Activated effector memory CD4-positive, alpha-beta T cell treated with anti-CD3 and anti-CD28 coated beads, Interleukin-2, amount 50 U/mL, for 16 hours (primary cell): ENCODE measurements at regions not wholly inside any gene's neighbourhood (a gene's known extent, or its start where the extent isn't known, plus 50 kb on each side); places are given as distances from the start of the nearest gene placed in this dataset.

Experiments
- DNase-seq: peaks from one replicate; pipeline ENCODE4 v3.0.0-alpha.2; 2020

GRCh38 chr3:5304789-5305683 lies 117.5 kb downstream of the EDEM1 start:
- no peak for DNase-seq

- no peak for DNase-seq
These were observed 118.1 kb downstream of the EDEM1 start for GRCh38 chr3:5305684-5305989.

DNA sequence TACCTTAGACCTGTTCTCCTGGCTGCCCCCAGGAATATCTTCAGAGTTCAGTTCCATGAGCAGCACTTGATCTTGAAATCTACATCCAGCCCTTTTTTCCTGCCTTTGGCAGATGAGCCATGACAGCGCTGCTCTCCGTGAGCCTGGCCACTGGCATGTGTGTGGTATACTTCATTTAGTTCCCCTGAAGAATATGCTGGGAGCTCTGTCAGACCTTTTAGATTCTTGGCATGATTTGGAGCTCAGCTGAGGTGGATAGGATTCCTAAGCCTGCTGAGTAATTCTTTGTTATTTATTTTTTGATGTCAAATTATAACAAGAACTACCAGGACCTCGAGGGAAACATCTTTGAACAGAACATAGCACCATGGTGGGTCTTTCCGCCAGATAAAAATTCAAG lies 121.7 kb downstream of the EDEM1 start:
- DNase-seq = no peak

DNA sequence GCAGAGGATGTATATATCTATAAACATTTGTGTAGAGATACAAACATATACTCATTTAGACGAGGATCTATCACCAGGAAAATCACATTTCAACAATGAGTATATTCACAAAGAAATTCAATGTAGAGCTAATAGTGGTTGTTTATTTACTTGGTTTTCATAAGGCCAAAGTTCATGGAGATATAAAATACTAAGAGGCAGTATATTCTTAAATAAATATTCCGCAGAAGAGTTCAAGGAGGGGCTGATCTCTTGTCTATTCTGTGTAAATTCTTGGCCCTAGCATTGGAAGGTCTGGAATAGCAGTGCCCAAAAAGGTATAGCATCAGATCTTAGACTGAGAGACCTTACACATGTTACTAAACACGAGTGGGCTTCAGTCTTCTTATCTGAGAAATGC lies 122.1 kb downstream of the EDEM1 start:
- no peak for DNase-seq

- no peak for DNase-seq
These were observed 123.0 kb downstream of the EDEM1 start for GRCh38 chr3:5310509-5310908.

GRCh38 chr3:5312290-5312689 lies 124.8 kb downstream of the EDEM1 start:
- DNase-seq = no peak

- no peak for DNase-seq
These were observed 127.4 kb downstream of the EDEM1 start for GRCh38 chr3:5314897-5315296.

GRCh38 chr3:5317557-5317956 lies 130.1 kb downstream of the EDEM1 start:
- no peak for DNase-seq

DNA sequence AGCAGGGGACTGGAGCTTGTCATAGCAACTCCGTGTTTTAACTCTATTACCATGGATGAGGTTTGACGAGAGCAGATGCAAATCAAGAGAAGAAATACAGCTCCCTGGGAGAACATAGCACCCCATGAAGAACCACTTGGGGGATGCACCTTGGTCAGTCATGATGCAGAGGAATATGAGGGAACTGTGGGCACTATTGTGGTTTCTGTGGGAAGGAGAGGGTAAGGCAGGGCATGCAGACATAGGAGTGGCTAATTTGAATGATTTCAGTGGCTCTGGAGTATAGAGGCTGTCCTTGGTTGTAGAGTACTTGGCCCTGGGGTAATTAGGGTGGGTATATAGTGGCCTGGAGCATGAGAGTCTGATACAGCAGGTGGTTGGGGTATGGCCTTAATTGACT lies 131.9 kb downstream of the EDEM1 start:
- DNase-seq = no peak

- no peak for DNase-seq
These were observed 134.3 kb downstream of the EDEM1 start for GRCh38 chr3:5321666-5322340.

GRCh38 chr3:5324780-5325179 lies 137.3 kb downstream of the EDEM1 start:
- DNase-seq = no peak

DNA sequence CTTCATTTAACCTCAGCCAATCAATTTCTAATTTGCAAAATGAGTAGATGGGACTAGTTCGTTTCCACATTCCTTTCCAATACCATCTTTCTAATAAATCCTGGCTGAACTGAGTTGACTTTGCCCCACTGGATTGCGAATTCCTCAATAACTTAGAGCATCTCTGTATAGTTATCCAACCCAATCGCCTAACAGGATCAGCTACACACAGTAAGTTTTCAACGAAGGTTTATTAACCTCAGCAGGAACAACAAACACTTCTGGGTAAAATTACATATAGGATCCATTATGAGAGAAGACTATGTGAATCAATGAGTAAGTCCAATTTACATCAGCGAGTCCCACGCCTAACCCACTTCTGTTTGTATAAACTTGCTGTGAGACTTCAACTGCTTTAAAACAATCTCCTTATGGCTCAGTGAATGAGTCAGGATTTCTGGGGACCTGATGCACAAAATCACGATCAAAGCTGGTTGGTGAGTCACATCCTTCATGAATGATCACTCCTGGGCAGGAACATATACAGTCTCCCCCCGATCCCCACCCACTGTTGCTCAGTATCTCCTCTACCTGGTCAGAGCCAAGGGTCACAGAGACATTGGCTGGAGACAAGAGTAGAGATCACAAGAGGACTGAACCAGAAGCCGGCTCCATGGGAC lies 142.8 kb downstream of the EDEM1 start:
- DNase-seq = peak; percentile 61

- DNase-seq = no peak
These were observed 144.2 kb downstream of the EDEM1 start for GRCh38 chr3:5331567-5332269.

DNA sequence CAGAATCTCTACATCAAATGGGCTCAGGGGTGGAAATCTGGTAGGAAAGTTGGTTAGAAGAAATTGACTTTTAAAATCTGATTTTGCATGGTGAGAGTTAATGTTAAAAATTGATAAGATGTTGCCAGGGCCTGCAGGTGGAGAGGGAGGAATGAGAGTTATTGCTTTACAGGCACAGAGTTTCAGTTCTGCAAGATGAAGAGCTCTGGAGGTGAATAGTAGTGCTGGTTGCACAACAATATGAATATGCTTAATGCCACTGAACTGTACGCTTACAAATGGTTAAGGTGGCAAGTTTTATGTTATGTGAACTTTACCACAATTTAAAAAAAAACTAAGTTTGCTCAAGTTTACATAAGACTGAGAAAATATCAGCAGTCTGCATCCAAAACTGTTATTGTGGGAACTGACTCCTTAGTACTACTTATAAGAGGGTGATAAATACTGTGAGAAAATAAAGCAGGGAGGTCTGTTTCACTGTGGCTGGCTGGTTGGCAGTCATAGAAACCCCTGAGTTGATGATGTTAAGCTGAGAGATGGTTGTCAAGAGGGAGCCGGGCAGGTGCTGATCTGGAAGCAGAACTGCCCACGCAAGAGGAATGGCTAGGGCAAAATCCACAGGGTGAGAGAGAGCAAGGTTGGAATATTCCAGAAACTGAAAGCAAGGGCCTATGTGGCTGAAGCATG lies 144.9 kb downstream of the EDEM1 start:
- no peak for DNase-seq

- DNase-seq = no peak
These were observed 152.5 kb downstream of the EDEM1 start for GRCh38 chr3:5339967-5340535.

- DNase-seq = no peak
These were observed 154.1 kb downstream of the EDEM1 start for GRCh38 chr3:5341610-5342009.

GRCh38 chr3:5343459-5343858 lies 156.0 kb downstream of the EDEM1 start:
- DNase-seq = no peak

DNA sequence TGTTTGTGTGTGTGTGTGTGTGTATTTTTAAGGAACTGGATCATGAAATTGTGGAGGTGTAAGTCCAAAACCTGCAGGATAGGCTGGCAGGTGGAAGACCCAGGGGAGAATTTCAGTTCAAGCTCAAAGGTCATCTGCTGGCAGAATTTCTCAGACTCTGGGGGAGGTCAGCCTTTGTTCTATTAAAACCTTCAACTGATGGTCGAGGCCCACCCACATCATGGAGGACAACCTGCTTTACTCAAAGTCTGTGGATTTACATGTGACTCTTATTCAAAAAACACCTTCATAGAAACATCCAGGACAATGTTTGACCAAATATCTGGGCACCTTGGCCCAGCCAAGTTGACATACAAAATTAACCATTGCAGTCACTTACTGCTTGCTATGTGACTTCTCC lies 157.2 kb downstream of the EDEM1 start:
- no peak for DNase-seq

DNA sequence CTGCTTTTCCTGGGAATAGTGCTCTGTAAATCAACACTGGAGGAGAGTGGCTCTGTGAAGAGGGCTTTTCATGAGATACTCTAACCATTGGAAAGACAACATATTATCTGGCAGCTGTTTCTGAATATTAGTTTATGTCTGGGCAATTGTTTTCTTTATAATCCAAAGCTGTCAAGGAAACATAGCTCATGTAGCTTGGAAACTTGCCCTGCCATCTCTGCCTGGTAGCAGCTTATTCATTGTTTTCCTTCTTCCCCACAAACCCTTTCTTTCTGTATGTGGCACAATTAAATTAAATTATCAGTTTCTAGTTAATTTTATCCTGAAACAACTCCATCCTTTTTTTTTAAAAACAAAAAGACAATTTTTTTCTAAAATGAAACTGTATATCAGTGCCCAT lies 160.0 kb downstream of the EDEM1 start:
- no peak for DNase-seq

DNA sequence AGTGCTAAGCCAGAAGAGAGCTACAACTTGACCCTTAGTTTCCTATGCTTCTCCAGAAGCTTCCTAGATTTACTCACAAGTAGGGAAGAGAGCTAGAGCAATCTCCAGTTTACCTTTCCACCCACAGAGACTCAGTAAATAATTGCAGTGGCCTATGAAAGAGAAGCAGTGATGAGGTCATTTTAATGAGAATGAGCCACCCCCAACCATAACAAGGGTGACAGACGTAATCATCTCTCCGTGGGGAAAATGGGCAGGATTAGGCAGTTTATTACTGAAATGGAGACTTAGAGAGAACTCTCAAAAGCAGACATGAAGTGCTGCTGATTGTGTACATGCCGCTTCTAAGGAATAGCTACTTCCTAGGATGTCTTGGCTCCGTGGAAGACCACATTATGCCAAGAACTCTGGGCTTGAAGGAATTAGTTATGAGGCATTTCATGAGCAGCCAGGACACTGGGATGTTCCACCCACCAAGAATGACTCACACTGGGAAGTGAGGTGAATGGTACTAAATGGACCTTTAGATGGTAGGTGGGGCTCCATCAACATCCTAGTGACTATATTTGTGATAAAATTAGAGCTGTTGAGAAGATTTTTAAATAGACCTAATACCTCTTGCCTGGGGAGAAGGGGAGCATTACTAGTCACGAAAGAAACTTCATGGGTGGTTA lies 160.9 kb downstream of the EDEM1 start:
- no peak for DNase-seq

GRCh38 chr3:5349343-5349742 lies 161.8 kb downstream of the EDEM1 start:
- no peak for DNase-seq

DNA sequence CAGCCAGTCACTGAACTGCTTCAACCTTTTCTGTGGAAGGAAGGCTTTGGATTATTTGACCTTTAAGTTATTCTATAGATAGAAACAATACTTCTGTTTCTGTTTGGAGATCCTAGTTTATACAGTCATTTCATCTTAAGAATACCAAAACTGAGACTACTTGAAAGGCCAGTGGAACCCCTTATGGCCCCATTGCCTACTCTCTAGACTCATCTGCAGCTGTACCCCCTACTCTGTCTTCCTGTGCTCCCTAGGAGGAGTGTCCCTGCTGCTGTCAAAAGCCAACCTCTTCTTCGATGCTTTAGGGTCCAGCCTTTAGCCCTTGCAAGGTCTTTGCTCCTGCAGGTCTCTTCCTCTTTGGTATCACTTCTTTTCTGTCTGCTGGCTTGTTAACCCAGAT lies 169.6 kb downstream of the EDEM1 start:
- no peak for DNase-seq
